ENCODE measurements at regions not wholly inside any gene's neighbourhood (a gene's known extent, or its start where the extent isn't known, plus 50 kb on each side); places are given as distances from the start of the nearest gene placed in this dataset.
A peak's percentile ranks its signal among the peaks of the same experiment; 100 is the strongest.
"Not testable (repeated sequence)": the region's sequence is repeated elsewhere in the genome, so short reads cannot be mapped to it uniquely, and the experiment has no call there.

DNA sequence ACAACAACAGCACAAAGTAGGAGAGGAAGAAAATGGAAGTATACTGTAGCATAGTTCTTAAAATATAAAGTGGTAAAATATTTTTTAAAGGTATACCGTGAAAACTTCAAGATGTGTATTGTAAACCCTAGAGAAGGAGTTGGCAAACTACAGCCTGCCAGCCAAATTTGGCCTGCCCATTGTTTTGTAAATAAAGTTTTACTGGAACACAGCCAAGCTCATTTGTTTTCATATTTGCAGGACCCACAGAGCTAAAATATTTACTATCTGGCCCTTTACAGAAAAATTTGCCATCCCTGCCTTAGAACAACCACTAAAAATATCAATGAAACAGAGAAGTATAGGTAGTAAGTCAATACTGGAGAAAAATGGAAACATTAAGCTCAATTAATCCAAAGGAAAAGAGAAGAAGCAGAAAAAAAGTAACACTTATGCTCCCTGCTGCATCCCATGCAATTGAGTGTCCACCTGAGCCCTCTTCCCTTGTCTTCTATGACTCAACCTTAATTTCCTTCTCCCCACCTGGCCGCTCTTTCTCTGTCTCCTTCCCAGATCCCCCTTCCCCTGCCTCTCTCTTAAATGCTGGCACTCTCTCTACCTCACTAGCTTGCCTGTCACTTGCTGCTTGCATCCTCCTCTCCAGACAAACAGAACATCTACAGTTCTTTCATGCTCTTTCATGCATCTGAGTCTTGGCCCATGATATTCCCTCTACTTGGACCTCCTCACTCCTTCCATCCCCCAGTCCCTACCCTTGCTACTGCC, 50.6 kb upstream of the FER start:
- Mint-ChIP-seq H3K27me3 (peaks cover 19% of the 10 kb centered on the region), H3K4me1 (no peaks in the 10 kb centered on the region), H3K36me3 (no peaks in the 10 kb centered on the region), H3K9me3 (ENCODE audit: low read depth) (no peaks in the 10 kb centered on the region), H3K27ac (no peak overlapping the region), H3K4me3 (no peak overlapping the region)
- ATAC-seq = no peak
- no peak for DNase-seq
- CTCF ChIA-PET = interaction anchor here (1.1 kb wide), 1 partner anchor 9 kb away, joined by 3 read pairs; no protein-coding TSS in a partner anchor

DNA sequence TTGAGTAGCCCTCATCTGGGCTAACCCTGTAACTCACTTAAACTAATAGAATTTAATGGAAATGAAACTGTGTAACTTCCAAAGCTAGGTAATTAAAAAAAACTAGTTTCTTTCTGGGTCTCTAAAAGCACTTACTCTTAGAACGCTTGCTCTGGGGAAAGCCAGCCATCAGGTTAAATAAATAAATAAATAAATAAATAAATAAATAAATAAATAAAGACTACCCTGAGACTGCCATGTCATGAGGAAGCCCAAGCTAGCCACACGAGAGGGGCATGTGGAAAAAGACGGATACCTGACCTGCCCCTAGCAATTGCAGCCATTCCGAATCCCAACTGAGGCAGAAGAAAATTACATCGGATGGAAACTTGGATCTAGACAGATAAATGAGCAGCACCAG, 51.3 kb upstream of the FER start:
- no peaks in the 10 kb centered on the region for H3K36me3 Mint-ChIP-seq

DNA sequence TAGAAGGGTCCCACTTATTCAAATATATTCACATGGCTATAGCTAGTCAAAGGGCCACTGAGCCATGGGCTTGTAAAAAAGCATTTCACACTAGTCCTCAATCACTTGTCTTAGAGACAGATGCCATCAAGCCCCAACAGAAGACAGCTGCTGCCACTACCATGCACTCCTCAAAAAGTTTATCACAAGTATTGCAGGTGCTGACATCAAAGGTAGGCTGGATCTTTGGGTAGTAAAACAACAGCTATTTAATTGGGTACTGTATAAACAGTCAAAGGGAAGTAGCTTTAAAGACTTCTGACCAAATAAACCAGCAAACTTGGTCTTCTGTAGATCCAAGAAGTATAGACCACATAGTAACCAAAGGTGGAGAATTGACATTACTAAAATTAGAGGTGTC, 59.2 kb upstream of the FER start:
- Mint-ChIP-seq H3K4me3 (no peak overlapping the region), H3K36me3 (no peaks in the 10 kb centered on the region), H3K27me3 (no peaks in the 10 kb centered on the region), H3K4me1 (peaks cover 4% of the 10 kb centered on the region), H3K27ac (no peak overlapping the region), H3K9me3 (ENCODE audit: low read depth) (no peaks in the 10 kb centered on the region)
- CTCF ChIA-PET = no interaction called here
- no peak for ATAC-seq
- DNase-seq = no peak

More for the DNA sequence above, 51.3 kb upstream of the FER start:
- Mint-ChIP-seq H3K4me3 (no peak overlapping the region), H3K27me3 (peaks cover 19% of the 10 kb centered on the region), H3K4me1 (no peaks in the 10 kb centered on the region), H3K27ac (no peak overlapping the region), H3K9me3 (ENCODE audit: low read depth) (no peaks in the 10 kb centered on the region)
- DNase-seq = no peak
- ATAC-seq = no peak
- CTCF ChIA-PET = no interaction called here

DNA sequence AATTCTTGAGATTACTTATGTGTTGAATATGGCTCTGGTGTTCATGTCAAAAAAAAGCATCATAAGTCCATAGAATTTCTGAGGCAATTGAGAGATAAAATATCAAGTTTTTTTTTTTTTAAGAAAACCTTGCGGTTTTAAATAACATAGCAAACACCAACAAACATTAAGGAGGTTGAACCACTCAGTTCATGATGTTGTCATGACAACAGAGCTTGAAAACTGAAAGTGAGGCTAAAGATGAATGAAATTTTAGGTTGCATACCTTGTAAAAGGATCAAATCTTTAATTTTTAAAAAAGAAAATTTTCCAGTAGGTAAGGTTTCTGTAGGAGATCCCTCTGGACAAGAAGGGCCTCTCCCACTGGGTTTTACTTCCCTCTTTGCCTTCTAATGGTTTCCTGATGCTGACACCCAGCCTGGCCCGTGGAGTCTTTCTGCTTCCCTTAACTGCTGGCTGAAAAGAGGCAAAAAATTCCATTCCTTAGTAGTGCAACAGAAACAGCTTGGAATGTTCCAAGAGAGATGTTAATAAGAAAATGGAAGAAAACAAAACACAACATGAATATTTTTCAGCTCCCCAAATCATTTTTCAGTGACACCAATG, 60.0 kb upstream of the FER start:
- DNase-seq = no peak
- no peak for ATAC-seq
- H3K27me3 Mint-ChIP-seq = no peaks in the 10 kb centered on the region
- CTCF ChIA-PET = interaction anchor here (0.8 kb wide), 1 partner anchor 10 kb away, joined by 3 read pairs; no protein-coding TSS in a partner anchor
- H3K9me3 Mint-ChIP-seq (ENCODE audit: low read depth) = no peaks in the 10 kb centered on the region
- no peak overlapping the region for H3K4me3 Mint-ChIP-seq
- H3K27ac Mint-ChIP-seq = no peak overlapping the region
- no peaks in the 10 kb centered on the region for H3K36me3 Mint-ChIP-seq
- peaks cover 4% of the 10 kb centered on the region for H3K4me1 Mint-ChIP-seq

DNA sequence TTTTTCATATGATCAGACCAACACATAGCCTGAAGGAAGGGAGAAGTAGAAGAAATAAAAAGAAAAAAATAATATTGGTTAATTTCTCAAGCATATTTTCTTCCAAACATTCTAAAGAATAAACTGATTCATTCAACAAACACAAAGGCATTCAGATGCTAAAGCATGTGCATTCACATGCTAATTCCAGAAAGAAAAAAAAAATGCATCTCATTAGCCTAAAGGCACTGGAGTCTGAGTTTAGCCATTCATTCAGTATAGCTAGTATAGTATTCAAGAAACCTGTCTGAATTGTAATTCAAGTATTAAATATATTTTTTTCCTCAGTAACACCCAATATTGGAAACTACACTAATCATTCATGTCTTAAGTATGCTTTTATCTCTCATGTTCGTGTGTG, 61.0 kb upstream of the FER start:
- H3K4me3 Mint-ChIP-seq = no peak overlapping the region
- H3K9me3 Mint-ChIP-seq (ENCODE audit: low read depth) = no peaks in the 10 kb centered on the region
- CTCF ChIA-PET = no interaction called here
- no peak for ATAC-seq
- H3K27ac Mint-ChIP-seq = no peak overlapping the region
- peaks cover 5% of the 10 kb centered on the region for H3K4me1 Mint-ChIP-seq
- no peaks in the 10 kb centered on the region for H3K27me3 Mint-ChIP-seq
- no peak for DNase-seq
- H3K36me3 Mint-ChIP-seq = no peaks in the 10 kb centered on the region

DNA sequence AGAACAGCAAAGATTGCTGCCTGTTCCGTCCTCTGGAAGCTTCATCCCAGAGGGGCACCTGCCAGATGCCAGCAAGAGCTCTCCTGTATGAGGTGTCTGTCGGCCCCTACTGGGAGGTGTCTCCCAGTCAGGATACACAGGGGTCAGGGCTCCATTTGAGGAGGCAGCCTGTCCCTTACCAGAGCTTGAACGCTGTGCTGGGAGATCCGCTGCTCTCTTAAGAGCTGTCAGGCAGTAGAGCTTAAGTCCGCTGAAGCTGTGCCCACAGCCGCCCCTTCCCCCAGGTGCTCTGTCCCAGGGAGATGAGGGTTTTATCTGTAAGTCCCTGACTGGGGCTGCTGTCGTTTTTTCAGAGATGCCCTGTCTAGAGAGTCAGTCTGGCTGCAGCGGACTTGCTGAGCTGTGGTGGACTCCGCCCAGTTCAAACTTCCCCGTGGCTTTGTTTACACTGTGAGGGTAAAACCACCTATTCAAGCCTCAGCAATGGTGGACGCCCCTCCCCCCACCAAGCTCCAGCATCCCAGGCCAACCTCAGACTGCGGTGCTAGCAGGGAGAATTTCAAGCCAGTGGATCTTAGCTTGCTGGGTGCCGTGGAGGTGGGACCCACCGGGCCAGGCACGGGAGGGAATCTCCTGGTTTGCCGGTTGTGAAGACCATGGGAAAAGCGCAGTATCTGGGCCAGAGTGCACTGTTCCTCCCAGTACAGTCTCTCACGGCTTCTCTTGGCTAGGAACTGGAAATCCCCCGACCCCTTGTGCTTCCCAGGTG, 62.1 kb upstream of the FER start:
- not testable (repeated sequence) for H3K27me3 Mint-ChIP-seq; H3K4me3 Mint-ChIP-seq; H3K36me3 Mint-ChIP-seq; H3K27ac Mint-ChIP-seq; H3K4me1 Mint-ChIP-seq; ATAC-seq; DNase-seq; H3K9me3 Mint-ChIP-seq (ENCODE audit: low read depth)
- CTCF ChIA-PET = interaction anchor here (0.9 kb wide), 1 partner anchor 43 kb away, joined by 3 read pairs; no protein-coding TSS in a partner anchor

DNA sequence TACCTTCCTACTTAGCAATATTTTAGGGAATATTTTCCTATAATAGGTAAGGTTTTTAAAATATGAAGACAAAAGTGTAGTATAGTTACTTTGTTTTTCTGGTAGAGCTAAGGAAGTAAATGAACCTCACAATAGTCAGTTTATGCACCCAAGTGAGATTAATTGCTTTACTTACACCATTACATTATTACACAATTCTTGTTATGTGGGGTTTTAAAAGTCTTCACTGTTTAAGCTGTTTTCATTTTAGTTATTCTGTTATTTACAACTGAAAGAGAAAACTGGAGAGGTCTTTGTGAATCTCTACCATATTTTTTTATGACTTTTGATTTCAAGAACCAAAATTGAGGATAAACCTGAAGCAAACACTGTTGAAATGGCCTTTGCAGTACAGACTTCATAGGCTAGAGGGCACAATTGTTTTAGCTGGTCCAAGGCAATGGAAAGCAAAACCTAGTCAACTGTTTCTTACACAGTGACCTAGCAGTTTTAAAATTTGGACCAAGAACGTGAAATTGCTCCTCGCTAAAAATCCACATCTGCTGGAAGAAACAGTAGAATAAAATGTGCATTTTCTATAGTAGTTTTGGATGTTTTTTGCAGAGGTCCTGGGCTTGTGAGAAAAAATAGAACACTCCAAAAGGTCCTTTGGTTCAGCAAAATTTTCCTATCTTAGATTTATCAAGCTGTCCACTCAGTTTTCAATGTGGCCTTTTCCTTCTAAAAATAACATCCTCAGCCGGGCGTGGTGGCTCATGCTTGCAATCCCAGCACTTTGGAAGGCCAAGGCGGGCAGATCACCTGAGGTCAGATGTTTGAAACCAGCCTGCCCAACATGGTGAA, 66.4 kb upstream of the FER start:
- DNase-seq (peak; percentile 51), ATAC-seq (peak; percentile 88)
- no peaks in the 10 kb centered on the region for H3K36me3 Mint-ChIP-seq
- peaks cover 1% of the 10 kb centered on the region for H3K4me1 Mint-ChIP-seq
- no peak overlapping the region for H3K4me3 Mint-ChIP-seq
- H3K9me3 Mint-ChIP-seq (ENCODE audit: low read depth) = no peaks in the 10 kb centered on the region
- CTCF ChIA-PET = interaction anchor here (1.0 to 1.7 kb wide), 4 partner anchors 10 to 47 kb away, joined by 3 to 4 read pairs (median 4); no protein-coding TSS in a partner anchor
- H3K27ac Mint-ChIP-seq = no peak overlapping the region
- peaks cover 21% of the 10 kb centered on the region for H3K27me3 Mint-ChIP-seq

DNA sequence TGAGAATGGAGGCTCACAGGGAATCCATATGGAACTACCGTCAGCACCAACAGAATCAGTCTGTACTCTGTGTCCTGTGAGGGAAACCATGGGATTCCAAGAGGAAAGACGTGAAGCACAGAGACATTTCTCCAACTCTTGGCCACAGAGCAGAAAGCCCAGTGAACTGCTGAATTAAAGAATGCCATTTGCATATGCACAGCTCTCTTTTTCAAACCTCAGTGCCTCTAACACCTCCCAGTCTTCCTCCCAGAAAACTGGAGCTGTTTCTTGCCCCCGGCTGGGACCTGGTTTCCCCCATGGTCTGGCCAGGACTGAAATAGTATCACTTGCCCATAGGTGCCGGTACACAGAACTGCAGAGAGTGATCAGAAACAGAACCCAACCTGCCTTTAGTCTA, 69.6 kb upstream of the FER start:
- CTCF ChIA-PET = no interaction called here
- Mint-ChIP-seq H3K9me3 (ENCODE audit: low read depth) (no peaks in the 10 kb centered on the region), H3K27ac (no peak overlapping the region), H3K4me1 (peaks cover 1% of the 10 kb centered on the region), H3K27me3 (peaks cover 29% of the 10 kb centered on the region), H3K4me3 (no peak overlapping the region), H3K36me3 (no peaks in the 10 kb centered on the region)
- DNase-seq = no peak
- no peak for ATAC-seq

DNA sequence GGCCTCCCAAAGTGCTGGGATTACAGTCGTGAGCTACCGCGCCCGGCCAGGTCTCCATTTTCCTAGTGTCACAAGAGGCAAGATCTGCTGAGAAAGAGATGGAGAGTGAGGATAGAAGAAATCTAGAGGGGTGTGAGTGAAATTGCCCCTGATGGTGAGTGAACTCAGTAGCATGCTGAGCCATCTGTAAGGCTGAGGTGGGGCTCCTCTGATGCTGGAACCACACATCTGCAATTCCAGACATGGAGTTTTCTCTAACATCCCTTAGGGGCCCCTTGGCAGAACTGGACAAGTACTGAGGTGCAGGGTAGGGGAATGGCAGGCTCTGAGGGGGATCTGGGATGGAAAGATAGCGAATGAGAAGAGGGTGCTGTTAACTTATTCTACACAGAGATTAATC, 72.0 kb upstream of the FER start:
- ATAC-seq (no peak), DNase-seq (no peak)
- peaks cover 28% of the 10 kb centered on the region for H3K27me3 Mint-ChIP-seq
- no peak overlapping the region for H3K27ac Mint-ChIP-seq
- H3K36me3 Mint-ChIP-seq = no peaks in the 10 kb centered on the region
- CTCF ChIA-PET = interaction anchor here (1.0 kb wide), 1 partner anchor 12 kb away, joined by 5 read pairs; no protein-coding TSS in a partner anchor
- H3K4me3 Mint-ChIP-seq = no peak overlapping the region
- H3K9me3 Mint-ChIP-seq (ENCODE audit: low read depth) = no peaks in the 10 kb centered on the region
- H3K4me1 Mint-ChIP-seq = no peaks in the 10 kb centered on the region

DNA sequence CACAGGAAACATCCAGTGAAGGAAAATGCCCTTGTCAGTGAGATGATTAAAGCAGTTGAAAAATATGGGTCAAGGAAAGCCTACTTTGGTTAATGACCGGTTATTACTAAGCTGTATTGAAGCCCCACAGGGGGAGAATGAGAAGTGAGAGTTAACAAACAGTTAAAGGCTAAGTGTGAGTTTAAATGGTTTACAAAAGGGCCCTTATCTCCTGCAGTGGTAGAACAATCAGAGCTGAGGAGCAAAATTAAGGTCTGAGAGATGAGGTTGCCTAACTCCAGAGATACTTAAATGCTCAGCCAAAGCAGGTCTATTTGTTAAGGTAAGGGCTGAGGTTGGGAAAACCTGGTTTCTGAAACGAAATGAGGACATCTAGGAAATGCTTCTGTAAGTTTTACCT, 75.1 kb upstream of the FER start:
- Mint-ChIP-seq H3K4me3 (no peak overlapping the region), H3K9me3 (ENCODE audit: low read depth) (no peaks in the 10 kb centered on the region), H3K27me3 (peaks cover 17% of the 10 kb centered on the region), H3K36me3 (no peaks in the 10 kb centered on the region), H3K27ac (no peak overlapping the region), H3K4me1 (no peaks in the 10 kb centered on the region)
- CTCF ChIA-PET = interaction anchor here (1.5 kb wide), 1 partner anchor 31 kb away, joined by 3 read pairs; no protein-coding TSS in a partner anchor
- DNase-seq (no peak), ATAC-seq (no peak)

DNA sequence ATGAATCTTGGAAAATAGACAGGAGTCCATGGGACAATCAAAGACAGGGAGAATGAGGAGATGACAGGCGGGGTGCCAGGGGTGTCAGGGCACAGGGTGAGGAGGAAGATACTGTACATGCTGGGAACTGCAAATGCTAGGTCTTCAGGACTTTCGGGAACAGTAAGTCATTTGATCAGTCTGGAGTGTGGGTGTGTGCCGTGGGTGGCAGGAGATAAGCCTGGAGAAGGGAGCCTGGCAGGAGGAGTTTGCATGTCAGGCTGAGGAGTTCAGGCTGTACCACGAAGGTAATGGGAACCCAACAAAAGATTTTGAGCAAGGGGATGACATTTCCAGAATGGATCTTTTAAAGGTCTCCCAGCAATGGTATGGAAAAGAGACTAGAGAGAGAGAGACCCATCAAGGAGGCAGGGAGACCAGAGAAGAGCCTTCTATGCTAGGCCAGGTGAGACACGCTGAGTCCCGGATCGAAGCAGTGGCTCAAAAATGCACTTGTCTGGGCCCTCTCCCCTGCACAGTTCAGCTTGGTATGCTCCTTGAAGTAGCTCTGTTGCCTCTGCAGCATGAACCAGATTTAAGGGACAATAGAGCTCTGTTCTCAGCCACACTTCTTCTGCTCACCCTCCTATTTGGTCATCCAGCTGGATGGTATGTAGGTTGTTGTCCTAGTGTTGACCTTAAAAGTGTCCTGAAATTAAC, 77.0 kb upstream of the FER start:
- CTCF ChIA-PET = interaction anchor here (1.0 kb wide), 1 partner anchor 10 kb away, joined by 4 read pairs; no protein-coding TSS in a partner anchor
- no peaks in the 10 kb centered on the region for H3K4me1 Mint-ChIP-seq
- ATAC-seq (no peak), DNase-seq (no peak)
- peaks cover 11% of the 10 kb centered on the region for H3K27me3 Mint-ChIP-seq
- no peak overlapping the region for H3K27ac Mint-ChIP-seq
- H3K4me3 Mint-ChIP-seq = no peak overlapping the region
- H3K36me3 Mint-ChIP-seq = no peaks in the 10 kb centered on the region
- H3K9me3 Mint-ChIP-seq (ENCODE audit: low read depth) = no peaks in the 10 kb centered on the region

DNA sequence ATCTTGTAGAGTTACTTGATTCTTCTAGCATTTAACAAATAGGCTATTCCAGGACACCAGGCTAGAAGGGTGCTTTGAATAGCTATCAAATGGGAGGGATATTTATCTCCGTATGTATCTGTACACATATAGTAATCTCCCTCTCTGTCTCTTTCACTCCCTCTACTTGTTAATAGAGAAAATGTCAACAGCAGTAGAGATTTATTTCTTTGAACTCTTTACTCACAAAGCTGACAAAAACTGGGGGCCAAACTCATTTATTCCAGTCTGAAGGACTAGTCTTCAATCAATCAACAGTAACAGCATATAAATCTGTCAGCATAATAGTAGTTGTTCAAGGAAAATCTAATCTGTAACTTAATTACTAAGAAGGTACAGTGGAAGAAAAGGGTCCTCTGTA, 78.2 kb upstream of the FER start:
- DNase-seq (no peak), ATAC-seq (no peak)
- Mint-ChIP-seq H3K4me1 (no peaks in the 10 kb centered on the region), H3K27ac (no peak overlapping the region), H3K9me3 (ENCODE audit: low read depth) (no peaks in the 10 kb centered on the region), H3K27me3 (peaks cover 4% of the 10 kb centered on the region), H3K4me3 (no peak overlapping the region), H3K36me3 (no peaks in the 10 kb centered on the region)
- CTCF ChIA-PET = no interaction called here

Measured in activated CD8-positive, alpha-beta memory T cell treated with anti-CD3 and anti-CD28 coated beads, Interleukin-2, amount 10 ng/mL, durations not matched to agents 7 days and 5 days (primary cell).